Epithelial cell of esophagus (primary cell): ENCODE measurements at regions not wholly inside any gene's neighbourhood (a gene's known extent, or its start where the extent isn't known, plus 50 kb on each side); places are given as distances from the start of the nearest gene placed in this dataset.

Source experiments
- DNase-seq: peaks from one replicate; pipeline ENCODE4 v3.0.0; 2010; ENCODE audit warnings: low read depth
- H3K4me3 ChIP-seq: 2 replicates; pipeline ENCODE4 v1.5.1; 2011; ENCODE audit warnings: mild to moderate bottlenecking, low read length, control low read depth
- CTCF ChIP-seq: IDR thresholded peaks from 2 replicates; pipeline ENCODE4 v1.5.1; 2011; ENCODE audit warnings: low read depth, mild to moderate bottlenecking, low read length, control low read depth, inconsistent platforms; ENCODE audit not compliant: insufficient read depth; ENCODE audit errors: missing control alignments

GRCh38 chr18:78032574-78032973, 782.9 kb downstream of the GALR1 start:
- no peak overlapping the region for H3K4me3 ChIP-seq
- TF ChIP-seq CTCF, result no peak
- no peak for DNase-seq

DNA sequence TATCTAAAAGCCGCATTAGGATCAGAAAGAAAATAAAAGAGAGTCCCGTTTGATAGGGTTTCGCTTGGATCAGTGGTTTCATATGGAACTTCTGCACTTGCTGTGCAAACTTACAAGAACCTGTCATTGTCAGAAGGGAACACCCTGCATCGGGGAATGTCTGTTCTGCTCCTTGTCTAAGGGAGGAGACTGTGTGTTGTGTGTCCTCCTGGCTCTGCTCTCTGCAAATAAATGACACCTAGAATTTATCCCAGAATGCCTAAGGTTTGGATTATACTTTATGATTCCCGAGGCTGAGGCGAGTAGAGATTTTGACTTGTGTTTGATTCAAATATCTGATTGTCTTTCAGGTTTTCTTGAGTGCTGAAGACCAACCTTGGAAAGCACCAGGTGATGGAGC, 785.1 kb downstream of the GALR1 start:
- H3K4me3 ChIP-seq, result no peak overlapping the region
- no peak for TF ChIP-seq CTCF
- no peak for DNase-seq

GRCh38 chr18:78041218-78041617, 791.6 kb downstream of the GALR1 start:
- H3K4me3 ChIP-seq, result no peak overlapping the region
- no peak for DNase-seq
- TF ChIP-seq CTCF, result no peak

DNA sequence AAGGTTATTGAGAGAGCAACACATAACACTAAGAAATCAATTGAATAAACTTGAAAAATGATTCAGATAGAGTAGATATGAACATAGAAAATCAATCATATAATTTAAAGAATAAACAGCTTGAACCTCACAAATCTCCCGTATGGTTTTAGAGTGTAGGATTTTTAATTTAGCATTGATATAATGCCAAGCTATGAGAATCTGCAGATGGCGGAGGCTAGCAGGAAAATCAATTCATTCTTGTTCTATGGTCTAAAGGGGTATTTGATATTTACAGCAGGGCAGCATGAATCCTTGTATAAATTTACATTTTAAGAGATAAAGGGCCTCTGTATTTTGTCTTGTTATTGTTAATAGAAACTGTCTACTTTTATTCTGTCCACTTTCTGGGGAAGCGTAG, 797.0 kb downstream of the GALR1 start:
- no peak for DNase-seq
- TF ChIP-seq CTCF, result no peak
- H3K4me3 ChIP-seq, result no peak overlapping the region

- no peak overlapping the region for H3K4me3 ChIP-seq
- no peak for TF ChIP-seq CTCF
These were observed 799.6 kb downstream of the GALR1 start for GRCh38 chr18:78049281-78049680.

GRCh38 chr18:78054801-78055200, 805.2 kb downstream of the GALR1 start:
- DNase-seq, result no peak
- H3K4me3 ChIP-seq, result no peak overlapping the region
- TF ChIP-seq CTCF, result no peak

More at GRCh38 chr18:78049281-78049680, 799.6 kb downstream of the GALR1 start:
- no peak for DNase-seq

DNA sequence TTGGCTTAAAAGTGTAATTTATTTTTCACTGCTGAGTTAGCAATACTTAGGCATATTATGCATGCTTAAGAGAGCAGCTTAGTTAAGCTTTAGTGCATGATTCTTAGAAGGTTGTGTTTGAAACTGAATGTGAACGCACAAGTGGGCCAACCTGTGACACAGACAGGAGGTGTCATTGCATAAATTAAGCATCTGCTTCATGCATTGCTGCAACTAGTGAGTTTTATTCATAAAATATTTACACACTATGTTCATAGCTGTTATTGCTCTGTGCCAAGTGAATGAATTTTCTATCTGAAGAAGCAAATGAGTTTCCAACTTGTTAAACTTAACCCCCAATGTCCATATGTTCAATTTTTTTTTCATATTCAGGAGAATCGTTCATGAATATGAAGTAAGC, 806.4 kb downstream of the GALR1 start:
- TF ChIP-seq CTCF, result no peak
- no peak for DNase-seq
- H3K4me3 ChIP-seq, result no peak overlapping the region
